ENCODE measurements at regions not wholly inside any gene's neighbourhood (a gene's known extent, or its start where the extent isn't known, plus 50 kb on each side); places are given as distances from the start of the nearest gene placed in this dataset.

GRCh38 chr4:26127851-26128337, 192.9 kb upstream of the RBPJ start:
- Histone ChIP-seq H3K4me1 (replicated peaks in 1 of 2) (no peaks in the 10 kb centered on the region), H3K9me3 (replicated peaks in 1 of 3) (no peaks in the 10 kb centered on the region), H3K4me3 (no peak overlapping the region), H3K27me3 (no peaks in the 10 kb centered on the region), H3K27ac (no peak overlapping the region), H3K36me3 (replicated peaks in 1 of 2) (no peaks in the 10 kb centered on the region)
- intact Hi-C loops (cut with DNase I): no loop called here
- no peak for DNase-seq
- no peak for TF ChIP-seq POLR2A (IDR thresholded peaks at IDR 0.05)
- no peak for TF ChIP-seq CTCF (IDR thresholded peaks at IDR 0.05)

GRCh38 chr4:26130173-26130572, 190.6 kb upstream of the RBPJ start:
- intact Hi-C loops (cut with DNase I): no loop called here
- no peaks in the 10 kb centered on the region for H3K27me3 ChIP-seq
- no peaks in the 10 kb centered on the region for H3K4me1 ChIP-seq (replicated peaks in 1 of 2)
- H3K4me3 ChIP-seq: no peak overlapping the region
- no peak overlapping the region for H3K27ac ChIP-seq
- TF ChIP-seq CTCF (IDR thresholded peaks at IDR 0.05) (no peak), POLR2A (IDR thresholded peaks at IDR 0.05) (no peak)
- no peaks in the 10 kb centered on the region for H3K36me3 ChIP-seq (replicated peaks in 1 of 2)
- WGBS, 4 donors: 77 to 86% (median 82%) methylated on average over 7 of the region's 7 CpGs
- no peak for DNase-seq
- H3K9me3 ChIP-seq (replicated peaks in 1 of 3): no peaks in the 10 kb centered on the region

GRCh38 chr4:26130841-26131432, 189.9 kb upstream of the RBPJ start:
- H3K27me3 ChIP-seq: no peaks in the 10 kb centered on the region
- no peak for DNase-seq
- intact Hi-C loops (cut with DNase I): no loop called here
- no peak overlapping the region for H3K27ac ChIP-seq
- H3K4me3 ChIP-seq: no peak overlapping the region
- 82 to 86% (median 86%) methylated on average over 11 of the region's 11 CpGs for WGBS, 4 donors
- H3K4me1 ChIP-seq (replicated peaks in 1 of 2): no peaks in the 10 kb centered on the region
- H3K9me3 ChIP-seq (replicated peaks in 1 of 3): no peaks in the 10 kb centered on the region
- H3K36me3 ChIP-seq (replicated peaks in 1 of 2): no peaks in the 10 kb centered on the region
- no peak for TF ChIP-seq CTCF (IDR thresholded peaks at IDR 0.05)
- no peak for TF ChIP-seq POLR2A (IDR thresholded peaks at IDR 0.05)

- TF ChIP-seq CTCF (IDR thresholded peaks at IDR 0.05) (no peak), POLR2A (IDR thresholded peaks at IDR 0.05) (no peak)
- Histone ChIP-seq H3K27me3 (no peaks in the 10 kb centered on the region), H3K4me3 (no peak overlapping the region), H3K27ac (no peak overlapping the region), H3K4me1 (replicated peaks in 1 of 2) (no peaks in the 10 kb centered on the region), H3K36me3 (replicated peaks in 1 of 2) (no peaks in the 10 kb centered on the region), H3K9me3 (replicated peaks in 1 of 3) (no peaks in the 10 kb centered on the region)
- 69 to 80% (median 76%) methylated on average over 6 of the region's 6 CpGs for WGBS, 4 donors
- intact Hi-C loops (cut with DNase I): no loop called here
- DNase-seq: no peak
These were observed 189.1 kb upstream of the RBPJ start for GRCh38 chr4:26131711-26132110.
